ENCODE measurements at regions not wholly inside any gene's neighbourhood (a gene's known extent, or its start where the extent isn't known, plus 50 kb on each side); places are given as distances from the start of the nearest gene placed in this dataset.
"Not testable (repeated sequence)": the region's sequence is repeated elsewhere in the genome, so short reads cannot be mapped to it uniquely, and the experiment has no call there.

GRCh38 chr17:64772845-64773299 lies 110.8 kb upstream of the SMURF2 start:
- DNase-seq (ENCODE audit: low read depth), result no peak

GRCh38 chr17:64771980-64772844 lies 110.1 kb upstream of the SMURF2 start:
- no peak for DNase-seq (ENCODE audit: low read depth)

DNA sequence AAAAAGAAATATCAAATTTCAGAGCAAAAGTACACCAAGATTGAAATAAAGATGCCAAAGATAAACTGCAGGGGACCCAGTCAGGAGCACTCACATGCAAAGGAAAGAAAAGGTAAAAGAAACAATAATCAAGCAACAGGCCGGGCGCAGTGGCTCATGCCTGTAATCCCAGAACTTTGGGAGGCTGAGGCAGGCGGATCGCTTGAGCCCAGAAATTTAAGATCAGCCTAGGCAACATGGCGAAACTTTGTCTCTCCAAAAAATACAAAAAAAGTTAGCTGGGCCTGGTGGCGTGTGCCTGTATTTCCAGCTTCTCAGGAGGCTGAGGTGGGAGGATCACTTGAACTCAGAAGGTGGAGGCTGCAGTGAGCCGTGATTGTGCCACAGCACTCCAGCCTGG lies 107.6 kb upstream of the SMURF2 start:
- DNase-seq (ENCODE audit: low read depth), result no peak

DNA sequence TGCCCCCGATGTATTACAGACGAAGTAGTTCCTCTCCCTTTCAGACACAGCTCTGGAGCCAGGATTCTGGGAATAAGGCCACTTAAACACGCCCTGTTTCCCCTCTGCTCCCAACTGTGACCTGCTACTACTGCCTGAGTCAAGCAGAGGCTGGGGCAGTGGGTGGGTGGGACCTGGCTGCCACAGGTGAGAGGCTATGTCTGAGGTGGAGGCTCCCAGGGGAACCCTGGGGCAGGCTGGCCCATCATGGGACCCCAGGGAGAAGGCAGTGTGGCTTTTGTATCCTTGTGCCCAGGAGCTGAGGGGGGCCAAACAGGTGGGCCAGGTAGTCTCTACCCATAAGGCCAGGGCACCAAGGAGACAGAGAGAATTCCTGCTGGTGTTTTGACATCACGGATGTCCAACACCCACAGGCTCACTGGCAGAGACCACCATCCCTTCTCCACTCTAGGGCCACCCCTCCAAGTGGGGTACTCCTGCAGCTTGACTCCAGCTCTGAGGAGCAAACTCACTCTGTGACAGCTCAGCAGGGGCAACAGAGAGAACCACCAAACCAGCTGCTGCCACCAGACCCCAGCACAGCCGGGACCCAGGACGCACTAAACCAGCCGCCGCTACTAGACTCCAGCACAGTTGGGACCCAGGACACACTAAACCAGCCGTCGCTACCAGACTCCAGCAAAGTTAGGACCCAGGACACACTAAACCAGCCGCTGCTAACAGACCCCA lies 105.3 kb upstream of the SMURF2 start:
- DNase-seq (ENCODE audit: low read depth), result no peak

DNA sequence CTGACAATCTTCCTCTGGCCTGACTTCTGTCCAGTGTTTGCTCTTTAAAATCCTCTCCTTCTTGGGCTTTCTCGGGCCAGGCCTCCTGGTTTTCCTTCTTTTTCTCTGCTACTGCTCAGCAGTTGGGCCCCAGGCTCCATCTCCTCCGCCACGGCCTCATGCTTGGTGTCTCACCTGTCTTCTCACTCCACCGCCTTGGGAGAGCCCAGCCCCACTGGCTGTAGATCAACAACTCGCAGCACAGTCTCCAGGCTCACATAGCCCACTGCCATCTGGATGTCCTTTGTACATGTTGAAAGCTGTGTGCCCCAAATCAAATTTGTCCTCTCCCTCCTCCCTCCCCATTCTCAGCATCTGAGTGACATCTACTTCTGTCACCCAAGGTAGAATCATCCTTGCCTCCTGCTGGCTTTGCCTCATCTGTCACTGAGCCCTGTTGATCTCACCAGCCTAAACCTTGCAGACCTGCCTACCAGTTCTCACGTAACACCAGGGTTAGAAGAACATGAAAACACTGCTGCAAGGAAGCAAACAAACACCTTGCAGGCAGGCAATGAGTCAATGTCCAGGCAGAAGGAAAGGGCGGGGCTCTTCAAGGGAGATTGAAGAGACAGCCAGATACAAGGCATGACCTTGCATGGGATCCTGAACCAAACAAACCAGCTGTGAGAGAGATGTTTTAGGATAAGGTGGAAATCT lies 103.2 kb upstream of the SMURF2 start:
- no peak for DNase-seq (ENCODE audit: low read depth)

DNA sequence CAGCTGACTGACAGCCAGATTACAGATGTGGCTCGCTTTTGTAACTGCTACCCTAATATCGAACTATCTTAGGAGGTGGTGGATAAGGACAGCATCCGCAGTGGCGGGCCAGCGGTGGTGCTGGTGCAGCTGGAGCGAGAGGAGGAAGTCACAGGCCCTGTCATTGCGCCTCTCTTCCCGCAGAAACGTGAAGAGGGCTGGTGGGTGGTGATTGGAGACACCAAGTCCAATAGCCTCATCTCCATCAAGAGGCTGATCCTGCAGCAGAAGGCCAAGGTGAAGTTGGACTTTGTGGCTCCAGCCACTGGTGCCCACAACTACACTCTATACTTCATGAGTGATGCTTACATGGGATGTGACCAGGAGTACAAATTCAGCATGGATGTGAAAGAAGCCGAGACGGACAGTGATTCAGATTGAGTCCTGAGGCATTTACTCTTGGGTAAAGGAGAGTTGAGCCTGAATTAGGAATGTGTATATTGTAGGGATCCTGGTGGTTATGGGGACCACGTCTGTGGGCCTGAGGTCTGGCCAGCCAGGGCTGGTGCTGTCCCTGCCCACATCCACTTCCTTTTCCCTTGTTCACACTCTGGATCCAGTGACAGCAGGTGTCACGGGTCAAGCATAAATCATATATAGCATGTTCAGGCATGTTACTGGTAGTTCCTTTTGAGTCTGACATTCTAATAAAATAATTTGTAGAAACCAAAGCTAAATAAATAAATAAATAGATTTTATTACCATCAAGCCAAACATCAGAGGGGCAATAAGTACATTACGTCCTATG lies 89.0 kb upstream of the SMURF2 start:
- DNase-seq (ENCODE audit: low read depth), result no peak

DNA sequence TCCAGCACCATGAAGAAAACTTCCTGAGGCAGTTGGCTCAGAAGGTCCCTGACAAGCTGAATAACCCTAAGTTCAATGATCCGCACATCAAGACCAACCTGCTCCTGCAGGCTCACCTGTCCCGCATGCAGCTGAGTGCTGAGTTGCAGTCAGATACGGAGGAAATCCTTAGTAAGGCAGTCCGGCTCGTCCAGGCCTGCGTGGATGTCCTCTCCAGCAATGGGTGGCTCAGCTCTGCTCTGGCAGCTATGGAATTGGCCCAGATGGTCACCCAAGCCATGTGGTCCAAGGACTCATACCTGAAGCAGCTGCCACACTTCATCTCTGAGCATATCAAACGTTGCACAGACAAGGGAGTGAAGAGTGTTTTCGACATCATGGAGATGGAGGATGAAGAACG lies 88.4 kb upstream of the SMURF2 start:
- no peak for DNase-seq (ENCODE audit: low read depth)

- no peak for DNase-seq (ENCODE audit: low read depth)
Measured at GRCh38 chr17:64749306-64749705, 87.2 kb upstream of the SMURF2 start.

DNA sequence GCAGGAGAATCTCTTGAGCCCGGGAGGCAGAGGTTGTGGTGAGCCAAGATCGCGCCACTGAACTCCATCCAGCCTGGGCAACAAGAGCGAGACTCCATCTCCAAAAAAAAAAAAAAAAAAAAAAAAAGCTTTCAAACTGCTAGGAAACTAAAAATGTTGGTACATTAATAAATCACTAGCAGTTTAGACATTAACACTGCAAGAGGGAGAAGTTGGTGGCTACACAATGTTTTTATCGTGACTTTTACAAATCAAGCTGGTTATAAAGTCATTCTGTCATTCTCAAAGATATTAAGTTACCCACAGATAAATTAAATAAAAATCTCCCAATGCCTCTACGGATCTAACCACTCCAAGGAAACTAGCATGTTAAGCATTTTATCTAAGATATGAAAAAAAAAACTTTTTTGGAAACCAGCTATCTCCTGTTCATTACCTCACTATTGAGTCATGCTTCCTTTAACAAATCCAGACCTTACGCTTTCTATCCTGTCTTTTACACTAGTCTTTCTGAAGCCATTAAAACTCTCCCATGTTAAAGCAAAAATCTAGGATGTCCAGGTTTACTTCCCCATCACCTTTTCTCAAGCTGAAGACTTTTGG lies 85.9 kb upstream of the SMURF2 start:
- DNase-seq (ENCODE audit: low read depth), result no peak

- no peak for DNase-seq (ENCODE audit: low read depth)
Measured at GRCh38 chr17:64742326-64742725, 80.2 kb upstream of the SMURF2 start.

DNA sequence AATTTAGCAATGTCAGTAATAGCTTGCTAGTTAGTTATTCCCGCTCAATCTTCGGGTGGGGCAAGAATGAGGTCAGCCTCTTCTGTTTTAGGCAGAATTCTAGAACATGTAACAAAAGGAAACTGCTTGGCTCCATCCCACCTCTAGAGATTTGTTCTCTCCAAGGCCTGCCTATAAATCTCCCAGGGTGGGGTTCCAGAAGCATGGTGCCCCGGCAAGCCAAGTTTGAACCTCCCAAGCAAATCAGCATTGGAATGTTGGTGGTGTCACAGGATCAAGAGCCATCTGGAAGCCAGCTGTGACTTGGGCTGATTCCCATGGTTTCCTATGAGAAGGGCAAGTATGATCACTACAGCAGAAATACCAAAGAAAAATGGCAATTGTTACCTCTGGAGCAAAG lies 79.8 kb upstream of the SMURF2 start:
- DNase-seq (ENCODE audit: low read depth), result not testable (repeated sequence)

DNA sequence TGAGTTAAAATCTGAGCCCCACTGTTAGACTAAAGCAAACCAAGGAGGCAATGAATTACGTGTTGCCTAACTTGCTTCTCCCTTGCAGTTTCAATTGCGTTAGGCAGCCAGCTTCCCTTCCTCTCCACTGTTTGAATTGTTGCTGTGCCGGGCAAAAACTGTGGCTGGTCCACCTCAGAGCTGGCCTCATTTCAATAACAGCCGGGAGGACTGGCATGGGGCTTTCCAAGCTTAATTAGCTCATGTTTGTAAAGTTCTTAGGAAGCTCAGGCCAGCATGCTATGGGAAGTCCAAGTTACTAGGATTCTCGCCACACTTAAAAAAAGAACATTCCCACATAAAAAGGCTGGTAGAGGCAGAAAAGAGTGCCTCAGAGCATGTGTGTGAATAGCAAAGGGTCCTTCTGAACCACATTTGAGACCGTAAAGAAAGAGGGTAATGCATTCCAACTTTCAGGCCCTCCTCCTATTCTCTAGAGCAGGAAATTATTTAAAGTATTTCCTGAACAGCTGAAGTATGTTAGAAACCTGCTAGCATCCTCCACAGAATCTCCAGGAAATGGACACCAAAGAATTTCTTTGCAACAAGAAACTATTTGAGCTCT lies 79.0 kb upstream of the SMURF2 start:
- DNase-seq (ENCODE audit: low read depth), result no peak

- DNase-seq (ENCODE audit: low read depth), result no peak
Measured at GRCh38 chr17:64739316-64740058, 77.4 kb upstream of the SMURF2 start.

DNA sequence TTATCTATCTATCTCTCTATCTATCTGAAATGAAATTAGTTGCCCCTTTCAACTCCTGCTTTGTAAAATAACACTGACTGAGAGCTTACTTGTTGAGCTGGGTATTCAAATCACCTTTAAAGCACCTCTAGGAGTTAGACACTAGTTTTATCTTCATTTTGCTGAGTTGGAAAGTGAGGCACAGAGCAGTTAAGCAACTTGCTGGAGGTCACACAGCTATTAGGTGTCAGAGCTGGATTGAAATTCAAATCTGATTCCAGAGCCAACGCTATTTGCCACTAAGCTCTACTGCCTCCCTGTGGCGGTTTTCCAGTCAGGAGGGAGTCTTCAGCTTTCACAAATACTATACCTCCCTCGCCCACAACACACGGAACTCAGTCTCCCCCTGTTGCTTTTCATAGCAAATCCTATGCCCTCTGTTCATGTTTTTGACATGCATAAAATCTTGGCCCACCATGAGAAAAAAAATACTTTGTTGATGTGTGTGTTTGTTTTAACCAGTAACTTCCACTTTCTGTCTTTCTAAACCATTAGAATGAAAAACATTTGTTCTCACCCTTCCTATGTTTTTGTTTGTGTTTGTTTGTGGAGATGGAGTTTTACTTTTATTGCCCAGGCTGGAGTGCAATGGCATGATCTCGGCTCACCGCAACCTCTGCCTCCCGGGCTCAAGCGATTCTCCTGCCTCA lies 74.8 kb upstream of the SMURF2 start:
- peak; percentile 19 for DNase-seq (ENCODE audit: low read depth)

- no peak for DNase-seq (ENCODE audit: low read depth)
Measured at GRCh38 chr17:64732336-64733006, 70.4 kb upstream of the SMURF2 start.

DNA sequence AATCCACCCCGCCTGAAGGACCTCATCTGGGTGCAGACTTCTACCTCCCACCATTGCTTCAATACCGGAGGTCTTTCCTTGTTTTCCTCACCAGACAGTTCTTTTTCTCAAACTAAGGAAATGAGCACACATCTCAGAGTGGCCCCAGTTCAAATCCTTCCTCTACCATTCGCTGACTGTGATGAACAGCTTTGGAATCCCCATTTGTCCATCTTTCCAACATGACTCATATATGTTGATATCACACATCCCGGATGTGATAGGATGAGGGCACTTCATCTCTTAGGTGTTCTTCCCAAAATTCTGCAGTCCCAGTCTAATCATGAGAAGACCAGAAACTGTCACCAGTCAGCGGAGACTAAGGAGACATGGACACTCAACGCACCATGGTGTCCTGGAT lies 67.9 kb upstream of the SMURF2 start:
- not testable (repeated sequence) for DNase-seq (ENCODE audit: low read depth)

DNA sequence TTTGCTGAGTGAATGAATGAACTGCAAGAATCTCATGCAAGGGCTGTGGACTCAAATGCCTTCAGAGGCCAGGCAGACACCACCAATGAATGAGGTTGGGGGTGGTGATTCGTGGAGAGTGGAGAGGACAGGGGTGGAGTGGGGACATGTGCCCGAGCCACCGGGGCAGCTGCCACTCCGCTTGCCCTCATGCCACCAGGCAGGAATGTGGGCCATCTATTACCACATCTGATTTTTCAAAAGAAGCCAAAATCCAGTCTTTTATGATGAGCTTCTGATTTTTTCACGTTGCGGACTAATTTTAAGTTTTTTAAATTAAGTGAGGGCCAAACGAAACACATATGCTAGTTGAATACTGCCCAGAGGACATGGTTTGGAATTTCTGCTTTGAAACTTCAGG lies 67.1 kb upstream of the SMURF2 start:
- DNase-seq (ENCODE audit: low read depth), result no peak

DNA sequence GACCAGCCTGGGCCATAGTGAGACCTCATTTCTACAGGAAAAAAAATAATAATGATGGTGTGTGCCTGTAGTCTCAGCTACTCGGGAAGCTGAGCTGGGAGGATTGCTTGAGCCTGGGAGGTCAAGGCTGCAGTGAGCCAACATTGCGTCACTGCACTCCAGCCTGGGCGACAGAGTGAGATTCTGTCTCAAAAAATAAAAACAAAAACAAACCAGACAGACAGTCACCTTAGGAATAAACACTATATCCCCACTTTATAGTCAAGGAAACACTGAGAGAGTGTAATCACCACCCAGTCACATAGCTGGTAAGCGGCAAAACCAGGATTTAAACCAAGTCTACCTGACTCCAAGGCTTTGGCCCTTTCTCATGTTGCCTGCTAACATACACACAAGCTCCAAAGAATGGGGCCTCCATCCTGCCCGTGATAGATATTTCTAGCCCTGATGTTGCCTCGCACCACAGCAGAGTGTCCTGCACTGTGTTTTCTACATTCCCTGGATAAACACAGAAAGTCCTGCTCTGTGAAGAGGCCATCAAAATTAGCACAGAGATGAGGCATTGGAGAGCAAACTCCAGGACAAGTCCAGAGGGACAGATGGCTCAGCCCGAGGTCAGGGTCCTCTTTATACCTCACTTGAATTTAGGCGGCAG lies 66.1 kb upstream of the SMURF2 start:
- no peak for DNase-seq (ENCODE audit: low read depth)

DNA sequence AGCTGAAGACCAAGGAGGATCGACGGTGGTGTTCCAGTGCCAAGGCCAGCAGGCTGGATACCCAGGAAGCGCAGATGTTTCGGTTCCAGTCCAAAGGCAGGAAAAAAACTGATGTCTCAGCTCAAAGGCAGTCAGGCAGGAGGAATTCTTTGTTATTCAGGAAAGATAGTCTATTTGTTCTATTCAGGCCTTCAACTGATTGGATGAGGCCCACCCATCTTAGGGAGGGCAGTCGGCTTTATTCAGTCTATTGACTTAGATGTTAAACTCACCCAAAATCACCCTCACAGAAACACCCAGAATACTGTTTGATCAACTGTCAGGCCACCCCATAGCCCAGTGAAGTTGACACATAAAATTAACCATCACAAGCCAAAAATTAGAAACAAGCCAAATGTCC lies 63.9 kb upstream of the SMURF2 start:
- not testable (repeated sequence) for DNase-seq (ENCODE audit: low read depth)
